ENCODE measurements at regions not wholly inside any gene's neighbourhood (a gene's known extent, or its start where the extent isn't known, plus 50 kb on each side); places are given as distances from the start of the nearest gene placed in this dataset.

GRCh38 chr9:129459547-129460322 lies 161.2 kb downstream of the C9orf50 start:
- TF ChIP-seq ZNF565 (CRISPR knock-in tag; conservative IDR thresholded peaks at IDR 0.05; ENCODE audit: low read depth), result no peak
- TF ChIP-seq TSHZ2 (CRISPR knock-in tag; IDR thresholded peaks at IDR 0.05), result no peak
- TF ChIP-seq ZFP3 (CRISPR knock-in tag; IDR thresholded peaks at IDR 0.05), result no peak; the same call in 1 of the 2 replicates
- no peak for TF ChIP-seq ISL1 (CRISPR knock-in tag; IDR thresholded peaks at IDR 0.05)
- no peak for TF ChIP-seq ZNF8 (CRISPR knock-in tag; IDR thresholded peaks at IDR 0.05)
- TF ChIP-seq BACH2 (CRISPR knock-in tag; IDR thresholded peaks at IDR 0.05; ENCODE audit: borderline replicate concordance), result no peak
- TF ChIP-seq CSRNP3 (CRISPR knock-in tag; IDR thresholded peaks at IDR 0.05), result no peak
- TF ChIP-seq ZC3H10 (CRISPR knock-in tag; IDR thresholded peaks at IDR 0.05), result no peak
- TF ChIP-seq PATZ1 (CRISPR knock-in tag; IDR thresholded peaks at IDR 0.05; ENCODE audit: borderline replicate concordance), result no peak
- TF ChIP-seq ZFP30 (CRISPR knock-in tag; IDR thresholded peaks at IDR 0.05), result no peak
- TF ChIP-seq POU6F1 (CRISPR knock-in tag; IDR thresholded peaks at IDR 0.05; ENCODE audit: borderline replicate concordance, low read depth), result no peak
- TF ChIP-seq PPARA (CRISPR knock-in tag; IDR thresholded peaks at IDR 0.05; ENCODE audit: borderline replicate concordance), result no peak
- TF ChIP-seq ESRRG (CRISPR knock-in tag; IDR thresholded peaks at IDR 0.05), result no peak
- no peak for TF ChIP-seq ARNTL (CRISPR knock-in tag; IDR thresholded peaks at IDR 0.05; ENCODE audit: borderline replicate concordance, low read depth)
- no peak for TF ChIP-seq RARB (CRISPR knock-in tag; IDR thresholded peaks at IDR 0.05)
- peak; percentile 50 for ATAC-seq

GRCh38 chr9:129458663-129459546 lies 162.0 kb downstream of the C9orf50 start:
- TF ChIP-seq TCF4 (CRISPR knock-in tag; IDR thresholded peaks at IDR 0.05; ENCODE audit: borderline replicate concordance) (no peak), CSDC2 (CRISPR knock-in tag; IDR thresholded peaks at IDR 0.05) (peak; percentile 61; the same call in 1 of the 2 replicates), CSRNP3 (CRISPR knock-in tag; IDR thresholded peaks at IDR 0.05) (no peak), TOX (CRISPR knock-in tag; IDR thresholded peaks at IDR 0.05; ENCODE audit: borderline replicate concordance) (no peak), ARNTL (CRISPR knock-in tag; IDR thresholded peaks at IDR 0.05; ENCODE audit: borderline replicate concordance, low read depth) (no peak), RARB (CRISPR knock-in tag; IDR thresholded peaks at IDR 0.05) (no peak), OSR1 (CRISPR knock-in tag; IDR thresholded peaks at IDR 0.05) (no peak), ZNF8 (CRISPR knock-in tag; IDR thresholded peaks at IDR 0.05) (no peak), ESRRG (CRISPR knock-in tag; IDR thresholded peaks at IDR 0.05) (no peak), TSHZ2 (CRISPR knock-in tag; IDR thresholded peaks at IDR 0.05) (peak; percentile 43; the same call in 1 of the 2 replicates), ISL1 (CRISPR knock-in tag; IDR thresholded peaks at IDR 0.05) (no peak), ZFP3 (CRISPR knock-in tag; IDR thresholded peaks at IDR 0.05) (peak; percentile 63; the same call in 1 of the 2 replicates), BACH2 (CRISPR knock-in tag; IDR thresholded peaks at IDR 0.05; ENCODE audit: borderline replicate concordance) (no peak), CREB5 (CRISPR knock-in tag; IDR thresholded peaks at IDR 0.05; ENCODE audit: low read depth) (no peak), ZNF565 (CRISPR knock-in tag; conservative IDR thresholded peaks at IDR 0.05; ENCODE audit: low read depth) (no peak; the same call in 1 of the 2 replicates), SNAI2 (CRISPR knock-in tag; IDR thresholded peaks at IDR 0.05) (0 out of 2 replicates have a peak, but pooled peaks have one; percentile 31), PPARA (CRISPR knock-in tag; IDR thresholded peaks at IDR 0.05; ENCODE audit: borderline replicate concordance) (no peak)
- peak; percentile 5; the same call in 2 of the 3 replicates for ATAC-seq

All from SK-N-SH treated with all-trans-retinoic acid at 6 μM for 48 hours (cell line).